Heart left ventricle (tissue), 16 donors: ENCODE measurements at regions not wholly inside any gene's neighbourhood (a gene's known extent, or its start where the extent isn't known, plus 50 kb on each side); places are given as distances from the start of the nearest gene placed in this dataset.

ENCODE experiments used
- ATAC-seq, 4 donors: fragments of 200-7000 bp; cut with Tn5 transposase; one replicate each; pipeline ENCODE4 v1.9.1; 2020 to 2022; ENCODE audit warnings: moderate library complexity in 4 of 4, mild to moderate bottlenecking in 3 of 4, moderate number of reproducible peaks in 1 of 4
- DNase-seq, 5 donors: peaks; one replicate each; pipeline ENCODE4 v3.0.0-alpha.2; 2020
- H3K27ac ChIP-seq, 12 donors: fragments of 200-600 bp; sonication (generic) in 4 of 12; one replicate each; pipeline versions ENCODE4 v1.5.0 to v1.8.0; 2016 to 2022; ENCODE audit warnings: mild to moderate bottlenecking in 2 of 12
- H3K27me3 ChIP-seq, 9 donors: fragments of 200-600 bp; sonication (generic) in 2 of 9; one replicate each; pipeline versions ENCODE4 v1.5.1 to v1.8.0; 2016 to 2022; ENCODE audit warnings: mild to moderate bottlenecking in 3 of 9
- H3K36me3 ChIP-seq, 9 donors: fragments of 200-600 bp; sonication (generic) in 2 of 9; one replicate each; pipeline versions ENCODE4 v1.5.0 to v1.8.0; 2018 to 2022; ENCODE audit warnings: mild to moderate bottlenecking in 2 of 9
- H3K4me1 ChIP-seq, 12 donors: fragments of 200-600 bp; sonication (generic) in 4 of 12; one replicate each; pipeline versions ENCODE4 v1.5.0 to v1.8.0; 2016 to 2022; ENCODE audit warnings: mild to moderate bottlenecking in 3 of 12
- H3K4me3 ChIP-seq, 12 donors: fragments of 200-600 bp; sonication (generic) in 4 of 12; one replicate each; pipeline versions ENCODE4 v1.5.0 to v1.8.0; 2017 to 2022; ENCODE audit warnings: mild to moderate bottlenecking in 9 of 12, moderate library complexity in 4 of 12
- H3K9me3 ChIP-seq, 12 donors: fragments of 200-600 bp; sonication (generic) in 4 of 12; one replicate each; pipeline versions ENCODE4 v1.5.0 to v1.8.0; 2016 to 2022; ENCODE audit warnings: mild to moderate bottlenecking in 1 of 12
- CTCF ChIP-seq, 12 donors: fragments of 200-600 bp; sonication (generic) in 4 of 12; IDR thresholded peaks; one replicate each; pipeline versions ENCODE4 v1.5.0 to v1.8.0; 2018 to 2022; ENCODE audit warnings: antibody characterized with exemption in 12 of 12, mild to moderate bottlenecking in 5 of 12
- POLR2A ChIP-seq, 2 donors: fragments of 450-650 bp; IDR thresholded peaks; one replicate each; pipeline ENCODE4 v1.6.1; 2017; ENCODE audit warnings: antibody characterized with exemption in 2 of 2, mild to moderate bottlenecking in 2 of 2, moderate library complexity in 2 of 2
- WGBS, 4 donors: extraction: QIAGEN DNeasy Blood & Tissue Kit in 2 of 4; methylation state at CpG; one replicate each; pipeline versions ENCODE4 v1.1.5 to v1.1.7; 2013 to 2018; 5-methylcytosine and 5-hydroxymethylcytosine counted together
- intact Hi-C, 10 donors: fragments of 100-400 bp; cut with DNase I; formaldehyde crosslinking; loops; one replicate each; pipeline versions ENCODE4 v1.11.1 to v1.14.2; 2022
- donor health status: ischemic (EF 13 %, LVEDD 7.1; RV severe dilation, severe dysfunction).
- donor health status: healthy with polysubstance abuse.
- donor health status: DM: no; HTN: yes; CAD: no.
- donor health status: DM: no; HTN: no; CAD: no.
- donor health status: ischemic (EF 25% LVEDD 6.9; RV normal size, moderate dysfunction).
- donor health status: ischemic (EF 25% LVEDD 5.7; RV mildly dilated, moderate dysfunction).
- donor health status: healthy.
- donor health status: DM: yes; HTN: yes; CAD: no.
- donor health status: ischemic (EF 35%, LVEDD 5.7; RV mildly dilated, moderate dysfunction).
- donor health status: nonischemic (EF 11% LVEDD 7.7; RV severe dilation, severe dysfunction).
- donor health status: DM: yes; HTN: yes; CAD: no.
- donor health status: PGD.
- donor health status: ischemic (EF 29% LVEDD 5.4; RV normal size, mild dysfunction).
- donor health status: nonischemic (EF 23%, LVEDD 6.1; RV moderate dilation, normal function).

DNA sequence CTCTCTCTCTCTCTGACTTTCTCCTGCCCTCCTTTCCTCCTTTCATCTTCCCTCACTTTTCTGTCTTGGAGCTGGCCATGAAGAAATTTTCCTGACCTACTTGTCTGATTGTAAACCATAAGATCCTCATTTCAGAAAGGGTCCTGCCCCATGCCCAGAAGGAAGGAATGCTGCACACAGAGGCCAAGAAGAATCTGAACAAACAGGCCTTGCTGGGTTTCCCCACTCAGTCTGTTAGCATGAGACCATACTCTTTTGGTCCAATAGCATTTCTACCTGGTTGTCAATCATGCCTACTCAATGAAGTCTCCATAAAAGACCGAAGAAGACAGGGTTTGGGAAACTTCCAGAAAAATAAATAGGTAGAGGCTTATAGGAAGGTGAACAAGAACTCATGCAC, 128.7 kb downstream of the MAB21L3 start:
- intact Hi-C loops = loop anchor here in 2 of 10 donors (10.0 kb wide), 1 partner anchor 245 kb away; no protein-coding TSS in a partner anchor
- ATAC-seq (no peak), DNase-seq (no peak)
- no peaks in the 10 kb centered on the region for H3K36me3 ChIP-seq
- peaks cover 0 to 3% (median 0%) of the 10 kb centered on the region in 12 donors for H3K9me3 ChIP-seq
- H3K27me3 ChIP-seq = peaks cover 0 to 3% (median 0%) of the 10 kb centered on the region in 9 donors
- 85 to 100% (median 93%) methylated on average over 1 of the region's 1 CpG for WGBS, 4 donors
- TF ChIP-seq POLR2A (IDR thresholded peaks at IDR 0.05) (no peak), CTCF (IDR thresholded peaks at IDR 0.05) (no peak)
- no peak overlapping the region for H3K27ac ChIP-seq
- peaks cover 0 to 10% (median 0%) of the 10 kb centered on the region in 12 donors for H3K4me1 ChIP-seq
- H3K4me3 ChIP-seq = no peak overlapping the region

DNA sequence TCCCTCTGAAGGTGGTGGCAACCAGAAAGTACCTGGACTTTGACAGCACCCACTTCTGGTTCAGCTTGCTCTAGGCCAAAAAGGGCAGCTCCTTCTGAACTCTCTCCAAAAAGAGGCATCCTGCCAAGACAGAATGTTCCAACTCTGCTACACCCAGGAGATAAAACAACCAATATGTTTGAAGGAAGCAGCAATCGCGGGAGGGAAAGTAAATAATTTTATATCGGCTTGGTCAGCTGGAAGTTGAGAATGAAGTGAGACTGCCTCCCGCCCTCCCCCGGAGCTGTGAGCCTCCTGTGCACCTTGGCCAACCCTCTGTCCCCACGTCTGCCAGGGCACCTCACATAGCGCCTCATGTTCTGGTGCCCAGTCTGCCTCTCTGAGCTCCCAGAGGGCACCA, 130.3 kb upstream of the ATP1A1 start:
- no peaks in the 10 kb centered on the region for H3K9me3 ChIP-seq
- no peak overlapping the region for H3K27ac ChIP-seq
- intact Hi-C loops = no loop called here
- H3K4me3 ChIP-seq = no peak overlapping the region
- ATAC-seq (peak in 2 of 4 donors; percentile 20 to 43), DNase-seq (no peak)
- H3K27me3 ChIP-seq = peaks cover 0 to 3% (median 0%) of the 10 kb centered on the region in 9 donors
- peaks cover 0 to 10% (median 0%) of the 10 kb centered on the region in 12 donors for H3K4me1 ChIP-seq
- 58 to 79% (median 68%) methylated on average over 6 to 7 of the region's 7 CpGs for WGBS, 4 donors
- TF ChIP-seq POLR2A (IDR thresholded peaks at IDR 0.05) = no peak
- TF ChIP-seq CTCF (IDR thresholded peaks at IDR 0.05) = no peak
- H3K36me3 ChIP-seq = no peaks in the 10 kb centered on the region

GRCh38 chr1:116243333-116244054, 129.6 kb upstream of the ATP1A1 start:
- H3K4me1 ChIP-seq = peaks cover 0 to 10% (median 0%) of the 10 kb centered on the region in 12 donors
- 56 to 70% (median 66%) methylated on average over 7 of the region's 7 CpGs for WGBS, 4 donors
- intact Hi-C loops = no loop called here
- no peaks in the 10 kb centered on the region for H3K9me3 ChIP-seq
- peaks cover 0 to 3% (median 0%) of the 10 kb centered on the region in 9 donors for H3K27me3 ChIP-seq
- H3K27ac ChIP-seq = no peak overlapping the region
- H3K4me3 ChIP-seq = no peak overlapping the region
- no peaks in the 10 kb centered on the region for H3K36me3 ChIP-seq
- TF ChIP-seq POLR2A (IDR thresholded peaks at IDR 0.05) (no peak), CTCF (IDR thresholded peaks at IDR 0.05) (no peak)
- peak in 1 of 4 donors; percentile 55 for ATAC-seq
- no peak for DNase-seq

DNA sequence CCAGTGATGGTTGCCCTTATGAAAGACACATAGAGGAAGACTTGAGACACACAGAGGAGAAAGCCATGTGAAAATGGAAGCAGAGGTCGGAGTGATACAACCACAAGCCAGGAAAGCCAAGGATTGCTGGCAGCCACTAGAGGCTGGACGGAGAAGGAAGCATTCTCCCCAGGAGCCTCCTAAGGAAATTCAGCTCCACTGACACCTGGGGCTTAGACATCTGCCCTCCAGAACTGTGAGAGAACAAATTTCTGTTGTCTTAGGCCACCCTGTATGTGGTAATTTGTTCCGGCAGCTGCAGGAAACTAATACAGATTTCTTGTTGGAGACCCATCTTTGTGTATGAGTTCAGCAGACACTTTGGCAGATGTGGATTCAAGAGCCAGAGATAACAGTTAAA, 126.9 kb upstream of the ATP1A1 start:
- ATAC-seq (peak in 3 of 4 donors; percentile 5 to 68 (median 26)), DNase-seq (peak in 1 of 5 donors; percentile 25)
- H3K36me3 ChIP-seq = no peaks in the 10 kb centered on the region
- WGBS, 4 donors = 60 to 67% (median 65%) methylated on average over 3 of the region's 3 CpGs
- TF ChIP-seq CTCF (IDR thresholded peaks at IDR 0.05) (no peak), POLR2A (IDR thresholded peaks at IDR 0.05) (no peak)
- peaks cover 0 to 10% (median 0%) of the 10 kb centered on the region in 12 donors for H3K4me1 ChIP-seq
- intact Hi-C loops = no loop called here
- H3K4me3 ChIP-seq = no peak overlapping the region
- no peaks in the 10 kb centered on the region for H3K27me3 ChIP-seq
- H3K27ac ChIP-seq = no peak overlapping the region
- H3K9me3 ChIP-seq = no peaks in the 10 kb centered on the region
